ENCODE measurements at regions not wholly inside any gene's neighbourhood (a gene's known extent, or its start where the extent isn't known, plus 50 kb on each side); places are given as distances from the start of the nearest gene placed in this dataset.

- CTCF ChIA-PET (ENCODE audit: partially characterized antibody): interaction anchor here (1.2 kb wide), 1 partner anchor 19 kb away, joined by 3 read pairs; no protein-coding TSS in a partner anchor
- no peak overlapping the region for H3K18ac ChIP-seq (ENCODE audit: extremely low read depth, low read length)
- no peak overlapping the region for H3K4me3 ChIP-seq (ENCODE audit: extremely low read depth in 1 of 4, insufficient read depth in 2 of 4, low read depth in 3 of 4, low read length in 4 of 4)
- no peak overlapping the region for H4K91ac ChIP-seq (replicated peaks; ENCODE audit: insufficient read length, low read length)
- H2AK5ac ChIP-seq (ENCODE audit: low read depth, low read length): no peak overlapping the region
- H2BK120ac ChIP-seq (replicated peaks; ENCODE audit: low read depth, low read length): no peak overlapping the region
- H3K27ac ChIP-seq (ENCODE audit: low read depth, low read length): no peak overlapping the region
- 81% methylated on average over 6 of the region's 6 CpGs; no CpG with 5 or more reads in 1 of the 2 experiments for WGBS, 2 experiments (ENCODE audit: extremely low coverage in 1 of 2, insufficient coverage in 1 of 2, insufficient read length in 1 of 2, insufficient replicate concordance in 2 of 2, low coverage in 1 of 2, low lambda C conversion rate in 2 of 2, missing lambda C conversion rate in 1 of 2)
- no peak overlapping the region for H3K9ac ChIP-seq (replicated peaks in 1 of 4; ENCODE audit: extremely low read depth in 1 of 4, low read depth in 3 of 4, low read length in 3 of 4)
- H4K8ac ChIP-seq (ENCODE audit: extremely low read depth, insufficient read depth, low read length): no peak overlapping the region
- 0 out of 7 replicates have a peak, but pooled peaks cover 0 to 2% (median 0%) of the 10 kb centered on the region in 4 experiments for H3K4me1 ChIP-seq (replicated peaks in 1 of 4; ENCODE audit: control insufficient read depth in 3 of 4, insufficient read depth in 4 of 4, low read length in 3 of 4)
- no peaks in the 10 kb centered on the region for H3K36me3 ChIP-seq (ENCODE audit: control insufficient read depth in 2 of 4, insufficient read depth in 4 of 4, low read length in 3 of 4)
- no peak overlapping the region for H3K56ac ChIP-seq (replicated peaks; ENCODE audit: insufficient read length, low read depth, low read length)
- no peak for DNase-seq (ENCODE audit: low read depth in 1 of 2, low spot score in 2 of 2)
- no peak overlapping the region for H2BK20ac ChIP-seq (ENCODE audit: low read length)
- H3K4ac ChIP-seq (replicated peaks; ENCODE audit: insufficient read length, low read depth, low read length): no peak overlapping the region
- H3K23me2 ChIP-seq (ENCODE audit: low read depth, low read length): no peaks in the 10 kb centered on the region; the same call in 1 of the 2 replicates
- POLR2A ChIA-PET (ENCODE audit: partially characterized antibody): no interaction called here
- H2BK5ac ChIP-seq (ENCODE audit: low read depth, low read length): no peak overlapping the region
- no peak overlapping the region for H4K5ac ChIP-seq (ENCODE audit: insufficient read length, low read depth, low read length)
- no peaks in the 10 kb centered on the region for H3K27me3 ChIP-seq (replicated peaks in 1 of 4; ENCODE audit: control insufficient read depth in 3 of 4, extremely low read depth in 1 of 4, insufficient read depth in 3 of 4, low read length in 3 of 4)
- no peak overlapping the region for H3K4me2 ChIP-seq (ENCODE audit: insufficient read depth in 1 of 2, low read depth in 2 of 2, low read length in 2 of 2)
- H3K79me1 ChIP-seq (ENCODE audit: low read depth, low read length): no peaks in the 10 kb centered on the region
- FAIRE-seq: no peak
- H3K79me2 ChIP-seq (ENCODE audit: control insufficient read depth in 1 of 2, insufficient read depth in 2 of 2, low read length in 2 of 2): no peaks in the 10 kb centered on the region
- no peak overlapping the region for H2BK15ac ChIP-seq (ENCODE audit: low read length)
- H2BK12ac ChIP-seq (ENCODE audit: low read depth, low read length): no peak overlapping the region
- no peak overlapping the region for H3K23ac ChIP-seq (ENCODE audit: insufficient read length)
- no peaks in the 10 kb centered on the region for H4K20me1 ChIP-seq (replicated peaks in 1 of 2; ENCODE audit: control insufficient read depth in 1 of 2, insufficient read depth in 2 of 2, low read length in 2 of 2)
- no peak overlapping the region for H2AFZ ChIP-seq (ENCODE audit: low read length)
- H3K14ac ChIP-seq (ENCODE audit: insufficient read length): no peak overlapping the region
- no peaks in the 10 kb centered on the region for H3K9me3 ChIP-seq (ENCODE audit: insufficient read depth in 2 of 2, low read depth in 1 of 2, low read length in 1 of 2)
- TF ChIP-seq TAF1 (IDR thresholded peaks at IDR 0.05; ENCODE audit: low read depth, low read length): no peak
- no peak for TF ChIP-seq CBX8 (IDR thresholded peaks at IDR 0.05; ENCODE audit: borderline replicate concordance, low read depth, low read length)
- no peak for TF ChIP-seq E2F6 (IDR thresholded peaks at IDR 0.05)
- TF ChIP-seq BACH1 (IDR thresholded peaks at IDR 0.05; ENCODE audit: low read length): no peak
- TF ChIP-seq SP1 (IDR thresholded peaks at IDR 0.05; ENCODE audit: low read depth, low read length): no peak
- TF ChIP-seq CREB1 (IDR thresholded peaks at IDR 0.05): no peak
- no peak for TF ChIP-seq FOSL1 (IDR thresholded peaks at IDR 0.05; ENCODE audit: insufficient read depth, low read depth, low read length)
- no peak for TF ChIP-seq EGR1 (IDR thresholded peaks at IDR 0.05; ENCODE audit: borderline replicate concordance, low read depth, low read length)
- no peak for TF ChIP-seq SP4 (IDR thresholded peaks at IDR 0.05; ENCODE audit: low read length)
- TF ChIP-seq RNF2 (IDR thresholded peaks at IDR 0.05; ENCODE audit: borderline replicate concordance, low read depth, low read length, missing control alignments, poor library complexity, severe bottlenecking): no peak
- TF ChIP-seq BRCA1 (IDR thresholded peaks at IDR 0.05; ENCODE audit: low read depth, low read length): no peak
- no peak for TF ChIP-seq RFX5 (IDR thresholded peaks at IDR 0.05; ENCODE audit: borderline replicate concordance, low read depth, low read length)
- TF ChIP-seq CTBP2 (IDR thresholded peaks at IDR 0.05; ENCODE audit: borderline replicate concordance, insufficient read depth, insufficient read length, low read length): no peak
- TF ChIP-seq SUZ12 (IDR thresholded peaks at IDR 0.05; ENCODE audit: low read length): no peak
- no peak for TF ChIP-seq SIRT6 (IDR thresholded peaks at IDR 0.05; ENCODE audit: low read length)
Measured at GRCh38 chr3:72246685-72247084, 461.7 kb upstream of the PROK2 start.

Data from H1 (cell line).